ENCODE measurements at regions not wholly inside any gene's neighbourhood (a gene's known extent, or its start where the extent isn't known, plus 50 kb on each side); places are given as distances from the start of the nearest gene placed in this dataset.
"Not testable (repeated sequence)": the region's sequence is repeated elsewhere in the genome, so short reads cannot be mapped to it uniquely, and the experiment has no call there.

- no peaks in the 10 kb centered on the region for H3K4me1 Mint-ChIP-seq
- H3K36me3 Mint-ChIP-seq, result no peaks in the 10 kb centered on the region
- H3K9me3 Mint-ChIP-seq, result peaks cover 5 to 7% of the 10 kb centered on the region in 2 donors
- no peaks in the 10 kb centered on the region for H3K27me3 Mint-ChIP-seq
- no peak overlapping the region for H3K4me3 Mint-ChIP-seq
- DNase-seq (no peak), ATAC-seq (replicated peaks) (no peak)
- H3K27ac Mint-ChIP-seq, result no peak overlapping the region
These were observed 95.9 kb upstream of the PTPRK start for GRCh38 chr6:128616342-128616741.

GRCh38 chr6:128606611-128607010 is 86.2 kb upstream of the PTPRK start:
- DNase-seq (no peak), ATAC-seq (replicated peaks) (no peak)
- Mint-ChIP-seq H3K9me3 (peaks cover 0 to 3% of the 10 kb centered on the region in 2 donors), H3K36me3 (no peaks in the 10 kb centered on the region), H3K4me3 (no peak overlapping the region), H3K4me1 (no peaks in the 10 kb centered on the region), H3K27me3 (peaks cover 0 to 6% of the 10 kb centered on the region in 2 donors), H3K27ac (no peak overlapping the region)

GRCh38 chr6:128605961-128606360 is 85.6 kb upstream of the PTPRK start:
- no peak overlapping the region for H3K4me3 Mint-ChIP-seq
- ATAC-seq (replicated peaks) (no peak), DNase-seq (no peak)

GRCh38 chr6:128601060-128601459 is 80.7 kb upstream of the PTPRK start:
- Mint-ChIP-seq H3K36me3 (no peaks in the 10 kb centered on the region), H3K27ac (no peak overlapping the region), H3K27me3 (peaks cover 0 to 6% of the 10 kb centered on the region in 2 donors), H3K9me3 (peaks cover 0 to 3% of the 10 kb centered on the region in 2 donors), H3K4me3 (no peak overlapping the region), H3K4me1 (no peaks in the 10 kb centered on the region)
- ATAC-seq (replicated peaks), result no peak
- no peak for DNase-seq

More at GRCh38 chr6:128605961-128606360, 85.6 kb upstream of the PTPRK start:
- peaks cover 0 to 6% of the 10 kb centered on the region in 2 donors for H3K27me3 Mint-ChIP-seq
- no peaks in the 10 kb centered on the region for H3K36me3 Mint-ChIP-seq
- H3K9me3 Mint-ChIP-seq, result peaks cover 0 to 3% of the 10 kb centered on the region in 2 donors
- no peak overlapping the region for H3K27ac Mint-ChIP-seq
- H3K4me1 Mint-ChIP-seq, result no peaks in the 10 kb centered on the region

GRCh38 chr6:128600397-128600951 is 80.1 kb upstream of the PTPRK start:
- DNase-seq (no peak), ATAC-seq (replicated peaks) (no peak)
- no peak overlapping the region for H3K27ac Mint-ChIP-seq
- no peaks in the 10 kb centered on the region for H3K4me1 Mint-ChIP-seq
- H3K4me3 Mint-ChIP-seq, result no peak overlapping the region
- peaks cover 0 to 6% of the 10 kb centered on the region in 2 donors for H3K27me3 Mint-ChIP-seq
- no peaks in the 10 kb centered on the region for H3K36me3 Mint-ChIP-seq
- peaks cover 0 to 3% of the 10 kb centered on the region in 2 donors for H3K9me3 Mint-ChIP-seq

- Mint-ChIP-seq H3K9me3 (peaks cover 0 to 2% of the 10 kb centered on the region in 2 donors), H3K27me3 (peaks cover 0 to 2% of the 10 kb centered on the region in 2 donors), H3K36me3 (no peaks in the 10 kb centered on the region), H3K4me1 (no peaks in the 10 kb centered on the region), H3K27ac (no peak overlapping the region), H3K4me3 (no peak overlapping the region)
- ATAC-seq (replicated peaks) (no peak), DNase-seq (no peak)
These were observed 78.6 kb upstream of the PTPRK start for GRCh38 chr6:128599036-128599435.

- H3K27ac Mint-ChIP-seq, result no peak overlapping the region
- ATAC-seq (replicated peaks), result no peak
- no peaks in the 10 kb centered on the region for H3K9me3 Mint-ChIP-seq
- H3K4me1 Mint-ChIP-seq, result no peaks in the 10 kb centered on the region
- no peaks in the 10 kb centered on the region for H3K36me3 Mint-ChIP-seq
- no peaks in the 10 kb centered on the region for H3K27me3 Mint-ChIP-seq
- H3K4me3 Mint-ChIP-seq, result no peak overlapping the region
- DNase-seq, result no peak
These were observed 78.2 kb upstream of the PTPRK start for GRCh38 chr6:128598571-128598970.

GRCh38 chr6:128597956-128598355 is 77.6 kb upstream of the PTPRK start:
- no peak for ATAC-seq (replicated peaks)
- Mint-ChIP-seq H3K4me1 (no peaks in the 10 kb centered on the region), H3K27me3 (no peaks in the 10 kb centered on the region), H3K27ac (no peak overlapping the region), H3K36me3 (no peaks in the 10 kb centered on the region), H3K4me3 (no peak overlapping the region), H3K9me3 (no peaks in the 10 kb centered on the region)
- no peak for DNase-seq

- no peak overlapping the region for H3K4me3 Mint-ChIP-seq
- ATAC-seq (replicated peaks) (no peak), DNase-seq (no peak)
- H3K9me3 Mint-ChIP-seq, result peaks cover 0 to 2% of the 10 kb centered on the region in 2 donors
- H3K36me3 Mint-ChIP-seq, result no peaks in the 10 kb centered on the region
- no peaks in the 10 kb centered on the region for H3K4me1 Mint-ChIP-seq
- no peak overlapping the region for H3K27ac Mint-ChIP-seq
- H3K27me3 Mint-ChIP-seq, result no peaks in the 10 kb centered on the region
These were observed 76.6 kb upstream of the PTPRK start for GRCh38 chr6:128597004-128597403.

- H3K4me1 Mint-ChIP-seq, result no peaks in the 10 kb centered on the region
- peaks cover 0 to 4% of the 10 kb centered on the region in 2 donors for H3K9me3 Mint-ChIP-seq
- DNase-seq, result no peak
- no peak for ATAC-seq (replicated peaks)
- no peaks in the 10 kb centered on the region for H3K36me3 Mint-ChIP-seq
- no peak overlapping the region for H3K27ac Mint-ChIP-seq
- H3K4me3 Mint-ChIP-seq, result no peak overlapping the region
- H3K27me3 Mint-ChIP-seq, result no peaks in the 10 kb centered on the region
These were observed 75.1 kb upstream of the PTPRK start for GRCh38 chr6:128595544-128595943.

GRCh38 chr6:128586095-128586494 is 65.7 kb upstream of the PTPRK start:
- Mint-ChIP-seq H3K4me3 (no peak overlapping the region), H3K27ac (no peak overlapping the region), H3K9me3 (peaks cover 0 to 2% of the 10 kb centered on the region in 2 donors), H3K27me3 (no peaks in the 10 kb centered on the region), H3K36me3 (no peaks in the 10 kb centered on the region), H3K4me1 (no peaks in the 10 kb centered on the region)
- DNase-seq (no peak), ATAC-seq (replicated peaks) (no peak)

- no peak overlapping the region for H3K27ac Mint-ChIP-seq
These were observed 60.1 kb upstream of the PTPRK start for GRCh38 chr6:128580224-128581110.

GRCh38 chr6:128575254-128575653 is 54.9 kb upstream of the PTPRK start:
- H3K4me1 Mint-ChIP-seq; H3K4me3 Mint-ChIP-seq; H3K36me3 Mint-ChIP-seq; H3K27me3 Mint-ChIP-seq; DNase-seq; ATAC-seq (replicated peaks); H3K27ac Mint-ChIP-seq; H3K9me3 Mint-ChIP-seq: not testable (repeated sequence)

More at GRCh38 chr6:128580224-128581110, 60.1 kb upstream of the PTPRK start:
- H3K36me3 Mint-ChIP-seq, result no peaks in the 10 kb centered on the region
- H3K27me3 Mint-ChIP-seq, result peaks cover 0 to 5% of the 10 kb centered on the region in 2 donors
- no peak overlapping the region for H3K4me3 Mint-ChIP-seq
- H3K4me1 Mint-ChIP-seq, result no peaks in the 10 kb centered on the region
- ATAC-seq (replicated peaks), result no peak
- no peak for DNase-seq
- no peaks in the 10 kb centered on the region for H3K9me3 Mint-ChIP-seq

GRCh38 chr6:128574402-128574801 is 54.0 kb upstream of the PTPRK start:
- Mint-ChIP-seq H3K36me3 (no peaks in the 10 kb centered on the region), H3K9me3 (no peaks in the 10 kb centered on the region), H3K27me3 (no peaks in the 10 kb centered on the region), H3K4me3 (no peak overlapping the region), H3K4me1 (no peaks in the 10 kb centered on the region), H3K27ac (no peak overlapping the region)
- DNase-seq (no peak), ATAC-seq (replicated peaks) (no peak)

- Mint-ChIP-seq H3K9me3 (no peaks in the 10 kb centered on the region), H3K27me3 (no peaks in the 10 kb centered on the region), H3K4me1 (no peaks in the 10 kb centered on the region), H3K36me3 (no peaks in the 10 kb centered on the region), H3K27ac (no peak overlapping the region), H3K4me3 (no peak overlapping the region)
- DNase-seq (no peak), ATAC-seq (replicated peaks) (no peak)
These were observed 52.6 kb upstream of the PTPRK start for GRCh38 chr6:128573036-128573435.
